Adipocyte (in vitro differentiated cells): ENCODE measurements at regions not wholly inside any gene's neighbourhood (a gene's known extent, or its start where the extent isn't known, plus 50 kb on each side); places are given as distances from the start of the nearest gene placed in this dataset.

Source experiments
- DNase-seq: peaks from one replicate; pipeline ENCODE4 v3.0.0-alpha.2; 2015; ENCODE audit warnings: low read depth
- H3K27me3 ChIP-seq: replicated peaks from 2 replicates; pipeline ENCODE4 v1.7.0; 2013; ENCODE audit warnings: mild to moderate bottlenecking, low read length, moderate library complexity; ENCODE audit not compliant: control insufficient read depth, insufficient read depth
- H3K36me3 ChIP-seq: 2 replicates; pipeline ENCODE4 v1.7.0; 2013; ENCODE audit warnings: low read length, mild to moderate bottlenecking, moderate library complexity; ENCODE audit not compliant: control insufficient read depth, insufficient read depth, severe bottlenecking
- H3K4me1 ChIP-seq: 2 replicates; pipeline ENCODE4 v1.7.0; 2013; ENCODE audit warnings: mild to moderate bottlenecking, low read length, moderate library complexity; ENCODE audit not compliant: control insufficient read depth, insufficient read depth
- H3K4me3 ChIP-seq: 2 replicates; pipeline ENCODE4 v1.7.0; 2013; ENCODE audit warnings: mild to moderate bottlenecking, low read length, moderate library complexity
- H3K9ac ChIP-seq: 2 replicates; pipeline ENCODE4 v1.7.0; 2013; ENCODE audit warnings: mild to moderate bottlenecking, low read length, moderate library complexity
- H3K9me3 ChIP-seq: 2 replicates; pipeline ENCODE4 v1.7.0; 2013; ENCODE audit warnings: mild to moderate bottlenecking, low read length, moderate library complexity; ENCODE audit not compliant: control insufficient read depth

GRCh38 chrX:139200346-139200745 lies 330.2 kb upstream of the F9 start:
- Histone ChIP-seq H3K9me3 (no peaks in the 10 kb centered on the region), H3K4me1 (no peaks in the 10 kb centered on the region), H3K4me3 (no peak overlapping the region), H3K27me3 (peaks cover 1% of the 10 kb centered on the region), H3K36me3 (no peaks in the 10 kb centered on the region), H3K9ac (no peak overlapping the region)
- no peak for DNase-seq

- Histone ChIP-seq H3K27me3 (peaks cover 4% of the 10 kb centered on the region), H3K4me3 (no peak overlapping the region), H3K36me3 (no peaks in the 10 kb centered on the region), H3K9me3 (no peaks in the 10 kb centered on the region), H3K9ac (no peak overlapping the region), H3K4me1 (no peaks in the 10 kb centered on the region)
- DNase-seq, result no peak
These were observed 330.6 kb upstream of the F9 start for GRCh38 chrX:139199933-139200332.

- H3K27me3 ChIP-seq, result peaks cover 4% of the 10 kb centered on the region
- no peaks in the 10 kb centered on the region for H3K9me3 ChIP-seq
- H3K4me3 ChIP-seq, result no peak overlapping the region
- H3K4me1 ChIP-seq, result no peaks in the 10 kb centered on the region
- no peaks in the 10 kb centered on the region for H3K36me3 ChIP-seq
- H3K9ac ChIP-seq, result no peak overlapping the region
- DNase-seq, result no peak
These were observed 331.6 kb upstream of the F9 start for GRCh38 chrX:139198936-139199335.

GRCh38 chrX:139196890-139197289 lies 333.6 kb upstream of the F9 start:
- H3K4me3 ChIP-seq, result no peak overlapping the region
- no peak for DNase-seq

GRCh38 chrX:139194571-139195280 lies 335.8 kb upstream of the F9 start:
- DNase-seq, result no peak
- Histone ChIP-seq H3K36me3 (no peaks in the 10 kb centered on the region), H3K27me3 (peaks cover 4% of the 10 kb centered on the region), H3K4me1 (no peaks in the 10 kb centered on the region), H3K4me3 (peak overlapping the region; percentile 75), H3K9me3 (no peaks in the 10 kb centered on the region), H3K9ac (peak overlapping the region; percentile 44)

More at GRCh38 chrX:139196890-139197289, 333.6 kb upstream of the F9 start:
- Histone ChIP-seq H3K27me3 (peaks cover 4% of the 10 kb centered on the region), H3K9me3 (no peaks in the 10 kb centered on the region), H3K9ac (no peak overlapping the region), H3K4me1 (no peaks in the 10 kb centered on the region), H3K36me3 (no peaks in the 10 kb centered on the region)

DNA sequence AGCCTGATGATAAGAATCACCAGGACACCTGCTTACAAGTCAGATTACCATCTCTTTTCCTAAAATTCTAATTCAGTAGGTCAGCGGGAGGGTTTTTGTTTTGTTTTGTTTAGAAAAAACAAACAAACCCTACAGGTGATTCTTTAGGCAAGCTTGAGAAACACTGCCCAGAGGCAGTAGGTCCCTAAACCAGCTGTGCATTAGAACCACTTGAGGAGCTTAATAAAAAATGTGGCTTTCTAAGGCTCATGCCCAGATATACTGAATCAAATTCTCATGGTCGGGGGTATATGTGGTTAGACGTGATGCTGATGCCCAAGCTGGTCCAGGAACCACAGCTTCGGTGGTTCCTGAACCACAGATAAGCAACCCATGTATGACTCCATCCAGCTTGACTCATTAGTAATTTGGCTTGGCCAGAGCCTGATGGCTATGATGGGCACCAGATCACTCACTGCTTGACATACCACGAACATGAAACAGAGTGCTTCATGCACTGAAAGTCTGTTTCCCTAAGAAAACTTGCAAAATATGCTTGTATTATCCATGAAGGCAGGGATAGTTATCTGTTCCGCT lies 338.1 kb upstream of the F9 start:
- Histone ChIP-seq H3K4me1 (no peaks in the 10 kb centered on the region), H3K36me3 (no peaks in the 10 kb centered on the region), H3K9me3 (no peaks in the 10 kb centered on the region), H3K27me3 (peaks cover 4% of the 10 kb centered on the region), H3K9ac (no peak overlapping the region), H3K4me3 (no peak overlapping the region)
- no peak for DNase-seq

DNA sequence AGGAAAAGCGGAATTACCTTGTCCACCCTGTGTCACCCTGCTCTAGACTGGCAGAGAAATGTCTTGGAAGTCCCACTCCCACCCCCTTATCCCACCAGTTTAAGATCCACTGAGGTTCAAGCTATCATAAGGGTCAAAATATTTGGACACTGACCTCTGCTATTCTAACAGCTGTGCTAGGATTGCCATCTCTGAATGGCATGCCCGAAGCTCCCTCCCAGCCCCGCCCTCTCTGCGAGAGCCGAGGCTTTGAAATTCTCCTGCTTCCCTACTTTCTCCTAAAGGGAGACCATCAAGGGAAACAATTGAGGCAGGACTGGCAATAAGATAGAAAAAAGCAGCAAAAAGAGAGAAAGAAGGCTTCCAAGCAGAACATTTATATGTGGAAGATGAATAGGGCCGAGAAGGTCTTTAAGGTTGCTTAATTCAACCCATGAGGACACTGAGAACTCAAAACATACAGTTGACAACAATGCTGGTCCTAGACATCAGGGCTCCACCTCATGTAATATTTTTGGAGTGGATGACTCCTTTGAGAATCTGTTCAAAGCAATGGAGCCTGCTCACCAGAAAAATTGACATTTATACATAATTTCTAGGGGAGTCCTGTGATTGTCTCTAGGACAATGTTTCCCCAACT lies 338.7 kb upstream of the F9 start:
- no peak overlapping the region for H3K9ac ChIP-seq
- H3K4me1 ChIP-seq, result no peaks in the 10 kb centered on the region
- no peaks in the 10 kb centered on the region for H3K9me3 ChIP-seq
- H3K4me3 ChIP-seq, result no peak overlapping the region
- no peak for DNase-seq
- H3K36me3 ChIP-seq, result no peaks in the 10 kb centered on the region
- peaks cover 4% of the 10 kb centered on the region for H3K27me3 ChIP-seq

GRCh38 chrX:139191286-139191685 lies 339.3 kb upstream of the F9 start:
- DNase-seq, result no peak
- Histone ChIP-seq H3K27me3 (peaks cover 4% of the 10 kb centered on the region), H3K9me3 (no peaks in the 10 kb centered on the region), H3K9ac (no peak overlapping the region), H3K36me3 (no peaks in the 10 kb centered on the region), H3K4me1 (no peaks in the 10 kb centered on the region), H3K4me3 (no peak overlapping the region)

GRCh38 chrX:139187738-139188137 lies 342.8 kb upstream of the F9 start:
- no peaks in the 10 kb centered on the region for H3K4me1 ChIP-seq
- no peak for DNase-seq
- H3K9me3 ChIP-seq, result no peaks in the 10 kb centered on the region
- no peaks in the 10 kb centered on the region for H3K27me3 ChIP-seq
- H3K4me3 ChIP-seq, result no peak overlapping the region
- no peaks in the 10 kb centered on the region for H3K36me3 ChIP-seq
- H3K9ac ChIP-seq, result no peak overlapping the region

GRCh38 chrX:139186991-139187390 lies 343.5 kb upstream of the F9 start:
- Histone ChIP-seq H3K27me3 (no peaks in the 10 kb centered on the region), H3K4me3 (no peak overlapping the region), H3K36me3 (no peaks in the 10 kb centered on the region)

DNA sequence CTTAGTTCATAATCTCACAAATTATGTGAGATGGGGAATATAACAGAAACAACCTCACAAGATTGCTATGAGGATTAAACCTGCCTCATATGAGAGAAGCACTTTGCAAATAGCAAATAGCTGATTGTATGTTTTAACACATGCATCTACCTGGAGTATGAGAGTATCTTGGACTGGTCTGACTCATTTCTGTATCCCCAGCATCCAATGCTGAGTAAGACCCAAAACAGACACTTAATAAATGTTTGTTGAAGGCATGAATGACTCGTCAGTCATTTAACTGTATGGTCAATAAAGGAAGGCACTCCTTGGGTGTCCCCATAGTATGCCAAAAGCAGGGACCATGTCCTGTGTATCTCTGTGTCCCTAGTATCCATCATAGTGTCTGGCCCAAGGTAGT lies 350.9 kb upstream of the F9 start:
- H3K36me3 ChIP-seq, result no peaks in the 10 kb centered on the region
- H3K9ac ChIP-seq, result no peak overlapping the region
- H3K27me3 ChIP-seq, result no peaks in the 10 kb centered on the region
- no peaks in the 10 kb centered on the region for H3K4me1 ChIP-seq
- DNase-seq, result no peak
- H3K4me3 ChIP-seq, result no peak overlapping the region
- H3K9me3 ChIP-seq, result no peaks in the 10 kb centered on the region

More at GRCh38 chrX:139186991-139187390, 343.5 kb upstream of the F9 start:
- Histone ChIP-seq H3K4me1 (no peaks in the 10 kb centered on the region), H3K9me3 (no peaks in the 10 kb centered on the region), H3K9ac (no peak overlapping the region)
- no peak for DNase-seq
